PC-9 (cell line): ENCODE measurements at regions not wholly inside any gene's neighbourhood (a gene's known extent, or its start where the extent isn't known, plus 50 kb on each side); places are given as distances from the start of the nearest gene placed in this dataset.

Source experiments
- BruUV-seq: library from RNA; stranded (reverse); fragments of 400-500 nt; replicated peaks from 2 replicates; lab custom pipeline; 2021; lab: Mats Ljungman, UMichigan
- CTCF ChIA-PET: fragments of 300-600 bp; sonication (Branson Sonifier 250); formaldehyde crosslinking; loops from one replicate; lab custom pipeline; 2022; ENCODE audit warnings: antibody characterized with exemption; lab: Charles Lee
- POLR2A ChIA-PET: fragments of 300-600 bp; sonication (Branson Sonifier 250); formaldehyde crosslinking; loops from one replicate; lab custom pipeline; 2022; ENCODE audit warnings: antibody characterized with exemption; ENCODE audit not compliant: unreplicated experiment; lab: Charles Lee
- DNase-seq, 2 experiments: peaks; one replicate each; pipeline versions ENCODE4 v3.0.0 to v3.0.0-alpha.2; 2015 to 2022; ENCODE audit warnings: mixed read lengths in 1 of 2
- H2AFZ ChIP-seq: fragments of 200-600 bp; sonication (generic); 2 replicates; pipeline ENCODE4 v1.8.1; 2017; ENCODE audit warnings: antibody characterized with exemption
- H3F3A ChIP-seq: fragments of 200-600 bp; sonication (generic); 2 replicates; pipeline ENCODE4 v1.8.1; 2017; ENCODE audit warnings: antibody characterized with exemption, mild to moderate bottlenecking, low read depth; ENCODE audit not compliant: insufficient read depth
- H3K27ac ChIP-seq: fragments of 200-600 bp; sonication (generic); 2 replicates; pipeline ENCODE4 v1.6.1; 2016; ENCODE audit warnings: mixed run types
- H3K27me3 ChIP-seq: fragments of 200-600 bp; sonication (generic); 2 replicates; pipeline ENCODE4 v1.6.1; 2016; ENCODE audit warnings: low read depth, mixed run types; ENCODE audit not compliant: insufficient read depth
- H3K36me3 ChIP-seq: fragments of 200-600 bp; sonication (generic); 2 replicates; pipeline ENCODE4 v1.6.1; 2016; ENCODE audit warnings: low read depth, mixed run types
- H3K4me1 ChIP-seq: fragments of 200-600 bp; sonication (generic); replicated peaks from 2 replicates; pipeline ENCODE4 v1.6.1; 2016; ENCODE audit warnings: mixed run types; ENCODE audit not compliant: insufficient read depth
- H3K4me2 ChIP-seq: fragments of 200-600 bp; sonication (generic); 2 replicates; pipeline ENCODE4 v1.6.1; 2017; ENCODE audit warnings: mixed run types
- H3K4me3 ChIP-seq: fragments of 200-600 bp; sonication (generic); 2 replicates; pipeline ENCODE4 v1.6.1; 2016; ENCODE audit warnings: mixed run types
- H3K79me2 ChIP-seq: fragments of 200-600 bp; sonication (generic); 2 replicates; pipeline ENCODE4 v1.6.1; 2017; ENCODE audit warnings: low read depth, mixed run types
- H3K9me2 ChIP-seq: fragments of 200-600 bp; sonication (generic); 2 replicates; pipeline ENCODE4 v1.8.1; 2017; ENCODE audit warnings: mild to moderate bottlenecking; ENCODE audit not compliant: insufficient read depth
- H3K9me3 ChIP-seq: fragments of 200-600 bp; sonication (generic); 2 replicates; pipeline ENCODE4 v1.8.1; 2016; ENCODE audit warnings: low read depth; ENCODE audit not compliant: insufficient read depth
- H4K20me1 ChIP-seq: fragments of 200-600 bp; sonication (generic); 2 replicates; pipeline ENCODE4 v1.8.1; 2017; ENCODE audit not compliant: insufficient read depth
- CTCF ChIP-seq: fragments of 200-600 bp; sonication (generic); conservative IDR thresholded peaks from 2 replicates; pipeline ENCODE4 v1.6.1; 2017; ENCODE audit warnings: mixed run types, antibody characterized with exemption, mild to moderate bottlenecking, moderate library complexity
- EZH2 ChIP-seq: fragments of 200-600 bp; sonication (generic); IDR thresholded peaks from 2 replicates; pipeline ENCODE4 v1.8.0; 2017; ENCODE audit warnings: antibody characterized with exemption, low read depth
- intact Hi-C: fragments of 100-400 bp; cut with micrococcal nuclease; formaldehyde crosslinking; loops from one replicate; pipeline ENCODE4 v1.10.0; 2022; ENCODE audit not compliant: unreplicated experiment

DNA sequence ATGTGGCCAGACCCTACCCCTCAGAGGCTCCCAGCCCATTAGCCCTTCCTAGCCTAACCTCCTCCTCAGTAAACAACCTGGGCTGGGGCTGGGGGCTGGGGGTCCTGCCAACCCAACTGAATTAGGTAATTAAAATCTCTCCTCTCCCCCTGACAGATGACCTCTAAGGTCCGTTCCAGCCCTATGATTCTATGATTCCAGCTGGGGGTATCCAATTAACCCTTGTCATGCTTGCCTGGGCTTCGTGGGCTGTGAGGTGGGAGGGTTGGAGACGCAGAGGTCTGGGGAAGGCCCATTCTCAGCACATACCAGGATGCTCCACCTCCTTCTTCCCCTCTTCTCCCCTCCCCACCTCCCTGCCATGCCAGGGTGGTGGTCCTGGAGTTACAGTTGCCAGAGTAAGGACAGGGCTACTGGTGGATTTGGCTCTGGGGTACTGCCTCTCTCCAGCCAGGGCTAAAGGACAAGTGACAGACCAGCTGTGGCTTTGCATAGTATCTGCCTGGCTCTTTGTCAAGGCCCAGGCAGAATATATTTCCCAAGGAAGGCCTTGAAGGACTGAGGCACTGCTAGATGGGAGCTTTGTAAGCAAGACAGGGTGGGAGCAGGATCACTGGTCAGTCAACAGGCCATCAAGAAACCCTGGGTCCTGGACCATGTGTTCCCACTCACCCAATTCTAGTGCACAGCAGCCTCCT, 82.1 kb downstream of the EFNB1 start:
- Histone ChIP-seq H3F3A (no peaks in the 10 kb centered on the region), H3K4me1 (no peaks in the 10 kb centered on the region), H3K9me3 (no peaks in the 10 kb centered on the region), H2AFZ (no peak overlapping the region), H3K36me3 (no peaks in the 10 kb centered on the region), H4K20me1 (no peaks in the 10 kb centered on the region), H3K27me3 (no peaks in the 10 kb centered on the region), H3K4me2 (no peak overlapping the region), H3K27ac (no peak overlapping the region), H3K9me2 (no peaks in the 10 kb centered on the region), H3K79me2 (no peaks in the 10 kb centered on the region), H3K4me3 (no peak overlapping the region)
- BruUV-seq: no TSS peak
- CTCF ChIA-PET: no interaction called here
- no peak for DNase-seq
- intact Hi-C loops: no loop called here
- POLR2A ChIA-PET: no interaction called here
- TF ChIP-seq CTCF (no peak), EZH2 (no peak)

DNA sequence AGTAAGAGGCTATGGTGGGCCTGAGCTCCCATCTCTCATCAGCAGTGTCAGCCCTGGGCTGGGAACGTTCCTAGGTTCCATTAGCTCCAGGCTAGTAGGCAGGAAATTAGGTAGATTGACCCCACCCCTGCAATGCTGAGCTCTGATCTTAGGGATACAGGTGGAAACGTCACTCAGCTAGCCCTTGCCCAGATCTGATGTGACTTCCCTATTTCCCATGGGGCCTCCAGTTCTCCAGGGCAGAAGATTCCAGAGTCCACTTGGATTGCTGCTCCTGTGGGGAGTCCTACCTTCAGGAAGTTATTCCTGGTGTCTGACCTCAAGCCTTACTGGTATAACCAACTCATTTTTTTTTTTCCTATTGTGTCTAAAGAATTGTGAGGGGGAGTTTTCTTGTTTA, 81.1 kb downstream of the EFNB1 start:
- H3K4me1 ChIP-seq: no peaks in the 10 kb centered on the region
- intact Hi-C loops: no loop called here
- no peaks in the 10 kb centered on the region for H3K9me3 ChIP-seq
- no peak for DNase-seq
- no peaks in the 10 kb centered on the region for H4K20me1 ChIP-seq
- H3K36me3 ChIP-seq: no peaks in the 10 kb centered on the region
- TF ChIP-seq CTCF: no peak
- H2AFZ ChIP-seq: no peak overlapping the region
- no peak overlapping the region for H3K27ac ChIP-seq
- CTCF ChIA-PET: no interaction called here
- no peaks in the 10 kb centered on the region for H3K79me2 ChIP-seq
- H3K4me3 ChIP-seq: no peak overlapping the region
- no peaks in the 10 kb centered on the region for H3K9me2 ChIP-seq
- no TSS peak for BruUV-seq
- POLR2A ChIA-PET: no interaction called here
- H3F3A ChIP-seq: no peaks in the 10 kb centered on the region
- no peaks in the 10 kb centered on the region for H3K27me3 ChIP-seq
- no peak overlapping the region for H3K4me2 ChIP-seq

GRCh38 chrX:68908071-68908470, 79.2 kb downstream of the EFNB1 start:
- Histone ChIP-seq H3K79me2 (no peaks in the 10 kb centered on the region), H4K20me1 (no peaks in the 10 kb centered on the region), H3K4me1 (no peaks in the 10 kb centered on the region), H3K9me2 (no peaks in the 10 kb centered on the region), H2AFZ (no peak overlapping the region), H3K27me3 (no peaks in the 10 kb centered on the region), H3K9me3 (no peaks in the 10 kb centered on the region), H3K4me3 (no peak overlapping the region), H3K36me3 (no peaks in the 10 kb centered on the region), H3K27ac (no peak overlapping the region), H3K4me2 (no peak overlapping the region), H3F3A (no peaks in the 10 kb centered on the region)
- CTCF ChIA-PET: no interaction called here
- no TSS peak for BruUV-seq
- TF ChIP-seq CTCF (no peak), EZH2 (no peak)
- DNase-seq: no peak
- POLR2A ChIA-PET: no interaction called here
- intact Hi-C loops: no loop called here
